ENCODE measurements at regions not wholly inside any gene's neighbourhood (a gene's known extent, or its start where the extent isn't known, plus 50 kb on each side); places are given as distances from the start of the nearest gene placed in this dataset.

DNA sequence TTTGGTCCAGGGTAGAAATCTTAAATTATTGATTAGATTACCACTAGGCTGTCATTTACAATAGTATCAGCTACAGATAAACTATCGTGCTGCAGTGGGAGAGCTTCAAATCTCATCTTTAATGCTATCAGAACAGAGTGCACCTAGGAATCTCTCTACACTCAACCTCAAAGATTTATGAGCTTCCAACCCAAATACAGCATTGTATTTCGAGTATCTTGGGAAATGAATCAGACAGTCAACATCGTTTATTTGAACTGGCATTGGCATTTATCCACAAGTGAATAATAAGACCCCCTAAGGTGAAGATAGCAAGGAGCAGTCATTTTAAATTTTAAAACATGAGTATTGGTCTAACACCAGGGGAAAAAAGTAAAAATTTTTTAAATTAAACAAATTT, 1203.2 kb downstream of the CDH12 start:
- no peaks in the 10 kb centered on the region for H3K4me1 Mint-ChIP-seq (ENCODE audit: low read depth)
- ATAC-seq (ENCODE audit: poor library complexity) (no peak), DNase-seq (no peak)
- H3K4me3 Mint-ChIP-seq, result no peak overlapping the region
- no peak overlapping the region for H3K27ac Mint-ChIP-seq
- no peaks in the 10 kb centered on the region for H3K4me1 ChIP-seq (ENCODE audit: insufficient read depth, low read length)
- intact Hi-C loops (cut with DNase I, micrococcal nuclease), result no loop called here
- TF ChIP-seq CTCF (IDR thresholded peaks at IDR 0.05), result no peak
- no peaks in the 10 kb centered on the region for H3K27me3 Mint-ChIP-seq
- H3K4me3 ChIP-seq (ENCODE audit: low read length), result no peak overlapping the region
- H3K9me3 ChIP-seq (ENCODE audit: control insufficient read depth in 1 of 2, insufficient read depth in 1 of 2, low read length in 2 of 2), result no peaks in the 10 kb centered on the region
- no peaks in the 10 kb centered on the region for H3K36me3 Mint-ChIP-seq (ENCODE audit: low read depth)
- no peaks in the 10 kb centered on the region for H3K9me3 Mint-ChIP-seq
- H3K36me3 ChIP-seq (ENCODE audit: insufficient read depth, low read length), result no peaks in the 10 kb centered on the region
- H3K27me3 ChIP-seq (ENCODE audit: control insufficient read depth in 1 of 2, insufficient read depth in 2 of 2, low read length in 2 of 2), result no peaks in the 10 kb centered on the region
- H3K27ac ChIP-seq (ENCODE audit: low read depth in 1 of 2, low read length in 2 of 2), result no peak overlapping the region
- ChIA-PET CTCF (no interaction called here), POLR2A (no interaction called here)

DNA sequence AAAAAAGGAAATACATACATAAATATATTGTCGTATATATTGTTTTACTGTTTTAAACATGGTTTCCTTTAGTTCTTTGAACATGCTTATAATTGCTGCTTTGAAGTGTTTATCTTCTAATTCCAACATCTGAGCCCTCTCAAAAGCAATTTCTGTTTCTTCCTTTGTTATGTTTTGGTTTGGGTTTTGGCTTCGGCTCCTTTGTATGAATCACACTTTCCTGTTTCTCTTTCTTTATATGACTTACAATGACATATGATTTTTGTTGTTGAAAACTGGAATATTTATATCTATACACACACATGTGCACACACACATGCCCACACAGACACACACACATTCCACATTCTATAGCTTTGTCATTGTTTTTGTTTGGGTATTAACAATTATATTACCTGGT, 1206.7 kb downstream of the CDH12 start:
- H3K27ac ChIP-seq (ENCODE audit: low read depth in 1 of 2, low read length in 2 of 2), result no peak overlapping the region
- intact Hi-C loops (cut with DNase I, micrococcal nuclease), result no loop called here
- TF ChIP-seq CTCF (IDR thresholded peaks at IDR 0.05), result no peak
- Mint-ChIP-seq H3K27ac (no peak overlapping the region), H3K4me1 (ENCODE audit: low read depth) (no peaks in the 10 kb centered on the region), H3K9me3 (no peaks in the 10 kb centered on the region), H3K27me3 (no peaks in the 10 kb centered on the region), H3K36me3 (ENCODE audit: low read depth) (no peaks in the 10 kb centered on the region), H3K4me3 (no peak overlapping the region)
- ChIA-PET POLR2A (no interaction called here), CTCF (no interaction called here)
- no peak for DNase-seq
- H3K4me3 ChIP-seq (ENCODE audit: low read length), result no peak overlapping the region
- no peaks in the 10 kb centered on the region for H3K36me3 ChIP-seq (ENCODE audit: insufficient read depth, low read length)
- H3K9me3 ChIP-seq (ENCODE audit: control insufficient read depth in 1 of 2, insufficient read depth in 1 of 2, low read length in 2 of 2), result no peaks in the 10 kb centered on the region
- no peaks in the 10 kb centered on the region for H3K4me1 ChIP-seq (ENCODE audit: insufficient read depth, low read length)
- no peaks in the 10 kb centered on the region for H3K27me3 ChIP-seq (ENCODE audit: control insufficient read depth in 1 of 2, insufficient read depth in 2 of 2, low read length in 2 of 2)
- no peak for ATAC-seq (ENCODE audit: poor library complexity)

- no peaks in the 10 kb centered on the region for H3K4me1 Mint-ChIP-seq (ENCODE audit: low read depth)
- no peak for TF ChIP-seq CTCF (IDR thresholded peaks at IDR 0.05)
Observed at GRCh38 chr5:21644032-21644431, 1209.1 kb downstream of the CDH12 start.

More at GRCh38 chr5:21644032-21644431, 1209.1 kb downstream of the CDH12 start:
- intact Hi-C loops (cut with DNase I, micrococcal nuclease), result no loop called here
- H3K9me3 Mint-ChIP-seq, result no peaks in the 10 kb centered on the region
- no peaks in the 10 kb centered on the region for H3K9me3 ChIP-seq (ENCODE audit: control insufficient read depth in 1 of 2, insufficient read depth in 1 of 2, low read length in 2 of 2)
- H3K36me3 Mint-ChIP-seq (ENCODE audit: low read depth), result no peaks in the 10 kb centered on the region
- no peaks in the 10 kb centered on the region for H3K27me3 ChIP-seq (ENCODE audit: control insufficient read depth in 1 of 2, insufficient read depth in 2 of 2, low read length in 2 of 2)
- DNase-seq, result no peak
- H3K27me3 Mint-ChIP-seq, result no peaks in the 10 kb centered on the region
- no peak overlapping the region for H3K4me3 ChIP-seq (ENCODE audit: low read length)
- H3K36me3 ChIP-seq (ENCODE audit: insufficient read depth, low read length), result no peaks in the 10 kb centered on the region
- no peak overlapping the region for H3K27ac ChIP-seq (ENCODE audit: low read depth in 1 of 2, low read length in 2 of 2)
- ATAC-seq (ENCODE audit: poor library complexity), result no peak
- no peak overlapping the region for H3K4me3 Mint-ChIP-seq
- H3K27ac Mint-ChIP-seq, result no peak overlapping the region
- POLR2A ChIA-PET, result no interaction called here
- CTCF ChIA-PET, result no interaction called here
- H3K4me1 ChIP-seq (ENCODE audit: insufficient read depth, low read length), result no peaks in the 10 kb centered on the region
